ENCODE measurements at regions not wholly inside any gene's neighbourhood (a gene's known extent, or its start where the extent isn't known, plus 50 kb on each side); places are given as distances from the start of the nearest gene placed in this dataset.
"Not testable (repeated sequence)": the region's sequence is repeated elsewhere in the genome, so short reads cannot be mapped to it uniquely, and the experiment has no call there.

GRCh38 chr6:81088145-81088544, 664.3 kb downstream of the TENT5A start:
- FAIRE-seq, result no peak

GRCh38 chr6:81086991-81087390, 665.5 kb downstream of the TENT5A start:
- FAIRE-seq, result no peak

- FAIRE-seq, result peak; percentile 43
These were observed 667.1 kb downstream of the TENT5A start for GRCh38 chr6:81085431-81085790.

GRCh38 chr6:81084776-81085430, 667.6 kb downstream of the TENT5A start:
- FAIRE-seq, result no peak

- FAIRE-seq, result no peak
These were observed 676.5 kb downstream of the TENT5A start for GRCh38 chr6:81075974-81076373.

GRCh38 chr6:81073318-81073717, 679.2 kb downstream of the TENT5A start:
- FAIRE-seq, result no peak

- FAIRE-seq, result no peak
These were observed 681.4 kb downstream of the TENT5A start for GRCh38 chr6:81071121-81071520.

GRCh38 chr6:81067057-81067456, 685.4 kb downstream of the TENT5A start:
- FAIRE-seq, result no peak

GRCh38 chr6:81063891-81064290, 688.6 kb downstream of the TENT5A start:
- FAIRE-seq, result no peak

GRCh38 chr6:81054036-81054435, 698.4 kb downstream of the TENT5A start:
- no peak for FAIRE-seq

GRCh38 chr6:81051952-81052351, 700.5 kb downstream of the TENT5A start:
- no peak for FAIRE-seq

GRCh38 chr6:81049425-81050042, 702.9 kb downstream of the TENT5A start:
- FAIRE-seq, result no peak

- FAIRE-seq, result no peak
These were observed 721.1 kb downstream of the TENT5A start for GRCh38 chr6:81031416-81031815.

- FAIRE-seq, result no peak
These were observed 726.4 kb downstream of the TENT5A start for GRCh38 chr6:81026041-81026553.

GRCh38 chr6:81023709-81024108, 728.8 kb downstream of the TENT5A start:
- peak; percentile 91 for FAIRE-seq

- FAIRE-seq, result peak; percentile 74
These were observed 729.4 kb downstream of the TENT5A start for GRCh38 chr6:81023007-81023582.

- not testable (repeated sequence) for FAIRE-seq
These were observed 734.9 kb downstream of the TENT5A start for GRCh38 chr6:81017586-81017985.

- FAIRE-seq, result no peak
These were observed 748.6 kb downstream of the TENT5A start for GRCh38 chr6:81003894-81004293.

- no peak for FAIRE-seq
These were observed 749.3 kb downstream of the TENT5A start for GRCh38 chr6:81003156-81003555.

GRCh38 chr6:81002126-81002525, 750.4 kb downstream of the TENT5A start:
- no peak for FAIRE-seq

- FAIRE-seq, result no peak
These were observed 761.2 kb downstream of the TENT5A start for GRCh38 chr6:80991316-80991715.

- no peak for FAIRE-seq
These were observed 763.6 kb downstream of the TENT5A start for GRCh38 chr6:80988892-80989291.

- FAIRE-seq, result no peak
These were observed 764.2 kb downstream of the TENT5A start for GRCh38 chr6:80988286-80988685.

- not testable (repeated sequence) for FAIRE-seq
These were observed 771.3 kb downstream of the TENT5A start for GRCh38 chr6:80981226-80981625.
